ENCODE measurements at regions not wholly inside any gene's neighbourhood (a gene's known extent, or its start where the extent isn't known, plus 50 kb on each side); places are given as distances from the start of the nearest gene placed in this dataset.

GRCh38 chr5:25662610-25663009, 1017.8 kb upstream of the CDH10 start:
- no peak for TF ChIP-seq EZH2phosphoT487 (IDR thresholded peaks at IDR 0.05; ENCODE audit: borderline replicate concordance, low read length)
- TF ChIP-seq CTCF (IDR thresholded peaks at IDR 0.05; ENCODE audit: low read depth, low read length, poor library complexity, severe bottlenecking), result no peak

Measured in DOHH2 (cell line).